ENCODE measurements at regions not wholly inside any gene's neighbourhood (a gene's known extent, or its start where the extent isn't known, plus 50 kb on each side); places are given as distances from the start of the nearest gene placed in this dataset.
"Not testable (repeated sequence)": the region's sequence is repeated elsewhere in the genome, so short reads cannot be mapped to it uniquely, and the experiment has no call there.

- Histone ChIP-seq H3K4me3 (ENCODE audit: low read depth, low read length, poor library complexity, severe bottlenecking) (no peak overlapping the region), H3K79me2 (ENCODE audit: insufficient read depth, low read length) (no peaks in the 10 kb centered on the region), H3K4me2 (ENCODE audit: low read length) (peak overlapping the region; percentile 24), H3K27me3 (ENCODE audit: insufficient read depth, low read length) (no peaks in the 10 kb centered on the region), H3K9ac (ENCODE audit: low read length) (no peak overlapping the region; the same call in 1 of the 2 replicates), H3K9me2 (ENCODE audit: low read depth, low read length) (no peaks in the 10 kb centered on the region), H4K20me1 (ENCODE audit: insufficient read depth, low read length) (no peaks in the 10 kb centered on the region), H3F3A (ENCODE audit: insufficient read depth, low read length) (no peaks in the 10 kb centered on the region), H3K36me3 (ENCODE audit: insufficient read depth, low read length) (no peaks in the 10 kb centered on the region), H3K4me1 (ENCODE audit: insufficient read depth, low read length, severe bottlenecking) (peaks cover 40% of the 10 kb centered on the region), H3K27ac (ENCODE audit: low read depth, low read length, poor library complexity, severe bottlenecking) (peak overlapping the region; percentile 65), H2AFZ (ENCODE audit: low read length) (peak overlapping the region; percentile 53), H3K9me3 (ENCODE audit: low read length) (no peaks in the 10 kb centered on the region)
- TF ChIP-seq, protein P1, sequence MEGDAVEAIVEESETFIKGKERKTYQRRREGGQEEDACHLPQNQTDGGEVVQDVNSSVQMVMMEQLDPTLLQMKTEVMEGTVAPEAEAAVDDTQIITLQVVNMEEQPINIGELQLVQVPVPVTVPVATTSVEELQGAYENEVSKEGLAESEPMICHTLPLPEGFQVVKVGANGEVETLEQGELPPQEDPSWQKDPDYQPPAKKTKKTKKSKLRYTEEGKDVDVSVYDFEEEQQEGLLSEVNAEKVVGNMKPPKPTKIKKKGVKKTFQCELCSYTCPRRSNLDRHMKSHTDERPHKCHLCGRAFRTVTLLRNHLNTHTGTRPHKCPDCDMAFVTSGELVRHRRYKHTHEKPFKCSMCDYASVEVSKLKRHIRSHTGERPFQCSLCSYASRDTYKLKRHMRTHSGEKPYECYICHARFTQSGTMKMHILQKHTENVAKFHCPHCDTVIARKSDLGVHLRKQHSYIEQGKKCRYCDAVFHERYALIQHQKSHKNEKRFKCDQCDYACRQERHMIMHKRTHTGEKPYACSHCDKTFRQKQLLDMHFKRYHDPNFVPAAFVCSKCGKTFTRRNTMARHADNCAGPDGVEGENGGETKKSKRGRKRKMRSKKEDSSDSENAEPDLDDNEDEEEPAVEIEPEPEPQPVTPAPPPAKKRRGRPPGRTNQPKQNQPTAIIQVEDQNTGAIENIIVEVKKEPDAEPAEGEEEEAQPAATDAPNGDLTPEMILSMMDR (IDR thresholded peaks at IDR 0.05; ENCODE audit: low read length), result peak; percentile 93
- TF ChIP-seq EZH2 (IDR thresholded peaks at IDR 0.05; ENCODE audit: borderline replicate concordance, low read length), result no peak
Observed at GRCh38 chr14:47917344-47917954, 242.0 kb upstream of the MDGA2 start.

GRCh38 chr14:47901141-47901540, 225.7 kb upstream of the MDGA2 start:
- not testable (repeated sequence) for H3K27ac ChIP-seq (ENCODE audit: low read depth, low read length, poor library complexity, severe bottlenecking); H3F3A ChIP-seq (ENCODE audit: insufficient read depth, low read length); H3K9ac ChIP-seq (ENCODE audit: low read length); H3K36me3 ChIP-seq (ENCODE audit: insufficient read depth, low read length); H3K4me2 ChIP-seq (ENCODE audit: low read length); H3K4me1 ChIP-seq (ENCODE audit: insufficient read depth, low read length, severe bottlenecking); H3K9me3 ChIP-seq (ENCODE audit: low read length); H3K79me2 ChIP-seq (ENCODE audit: insufficient read depth, low read length); H2AFZ ChIP-seq (ENCODE audit: low read length); H3K27me3 ChIP-seq (ENCODE audit: insufficient read depth, low read length); H4K20me1 ChIP-seq (ENCODE audit: insufficient read depth, low read length); H3K9me2 ChIP-seq (ENCODE audit: low read depth, low read length); H3K4me3 ChIP-seq (ENCODE audit: low read depth, low read length, poor library complexity, severe bottlenecking)

DNA sequence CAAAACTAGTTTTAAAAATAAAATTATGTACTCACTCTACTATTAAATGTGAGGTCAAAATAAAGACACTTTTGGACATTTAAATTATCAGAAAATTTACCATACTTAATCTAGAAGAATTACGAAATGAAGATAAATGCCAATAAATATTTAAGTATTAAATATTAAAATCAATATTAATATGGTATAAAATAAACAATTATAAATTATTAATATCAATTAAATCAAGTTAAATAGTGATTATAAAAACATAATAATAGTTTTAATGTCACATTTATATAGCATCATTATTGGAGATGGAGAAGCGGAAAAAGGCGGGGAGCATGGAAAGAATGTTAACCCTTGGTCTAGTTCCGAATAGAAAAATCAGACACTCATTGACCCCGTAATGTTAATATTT, 224.3 kb upstream of the MDGA2 start:
- Histone ChIP-seq H3K4me1 (ENCODE audit: insufficient read depth, low read length, severe bottlenecking) (no peaks in the 10 kb centered on the region), H3K9me2 (ENCODE audit: low read depth, low read length) (no peaks in the 10 kb centered on the region), H3F3A (ENCODE audit: insufficient read depth, low read length) (no peaks in the 10 kb centered on the region), H3K4me3 (ENCODE audit: low read depth, low read length, poor library complexity, severe bottlenecking) (no peak overlapping the region), H3K9ac (ENCODE audit: low read length) (no peak overlapping the region), H3K79me2 (ENCODE audit: insufficient read depth, low read length) (no peaks in the 10 kb centered on the region), H3K27ac (ENCODE audit: low read depth, low read length, poor library complexity, severe bottlenecking) (no peak overlapping the region), H3K4me2 (ENCODE audit: low read length) (no peak overlapping the region), H3K9me3 (ENCODE audit: low read length) (no peaks in the 10 kb centered on the region), H3K36me3 (ENCODE audit: insufficient read depth, low read length) (no peaks in the 10 kb centered on the region), H4K20me1 (ENCODE audit: insufficient read depth, low read length) (no peaks in the 10 kb centered on the region), H3K27me3 (ENCODE audit: insufficient read depth, low read length) (no peaks in the 10 kb centered on the region), H2AFZ (ENCODE audit: low read length) (no peak overlapping the region)
- TF ChIP-seq, protein P1 (IDR thresholded peaks at IDR 0.05; ENCODE audit: low read length), result no peak
- no peak for TF ChIP-seq EZH2 (IDR thresholded peaks at IDR 0.05; ENCODE audit: borderline replicate concordance, low read length)

DNA sequence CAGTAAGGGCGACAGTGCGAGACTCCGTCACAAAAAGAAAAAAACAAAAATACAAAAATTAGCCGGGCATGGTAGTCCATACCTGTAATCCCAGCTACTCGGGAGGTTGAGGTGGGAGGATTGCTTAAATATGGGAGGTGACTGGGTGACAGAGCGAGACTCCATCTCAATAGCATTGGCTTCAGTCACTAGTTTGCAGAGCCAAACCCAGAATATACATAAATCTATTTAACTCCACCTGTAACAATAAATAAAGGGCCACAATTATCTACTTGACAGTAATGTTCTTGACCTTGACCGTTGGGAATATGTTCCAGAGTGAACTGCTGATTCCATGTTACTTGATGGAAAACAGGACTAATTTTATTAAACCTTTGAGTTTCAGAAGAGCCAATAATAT, 198.9 kb upstream of the MDGA2 start:
- no peak overlapping the region for H2AFZ ChIP-seq (ENCODE audit: low read length)
- no peaks in the 10 kb centered on the region for H3K36me3 ChIP-seq (ENCODE audit: insufficient read depth, low read length)

More for the DNA sequence above, 198.9 kb upstream of the MDGA2 start:
- no peaks in the 10 kb centered on the region for H3K79me2 ChIP-seq (ENCODE audit: insufficient read depth, low read length)
- H3K4me2 ChIP-seq (ENCODE audit: low read length), result no peak overlapping the region
- TF ChIP-seq, protein P1 (IDR thresholded peaks at IDR 0.05; ENCODE audit: low read length), result no peak
- no peak for TF ChIP-seq EZH2 (IDR thresholded peaks at IDR 0.05; ENCODE audit: borderline replicate concordance, low read length)
- H3K27me3 ChIP-seq (ENCODE audit: insufficient read depth, low read length), result no peaks in the 10 kb centered on the region
- no peaks in the 10 kb centered on the region for H3K4me1 ChIP-seq (ENCODE audit: insufficient read depth, low read length, severe bottlenecking)
- H3K9me3 ChIP-seq (ENCODE audit: low read length), result no peaks in the 10 kb centered on the region
- no peaks in the 10 kb centered on the region for H4K20me1 ChIP-seq (ENCODE audit: insufficient read depth, low read length)
- H3K9me2 ChIP-seq (ENCODE audit: low read depth, low read length), result no peaks in the 10 kb centered on the region
- no peak overlapping the region for H3K9ac ChIP-seq (ENCODE audit: low read length)
- H3K4me3 ChIP-seq (ENCODE audit: low read depth, low read length, poor library complexity, severe bottlenecking), result no peak overlapping the region
- no peak overlapping the region for H3K27ac ChIP-seq (ENCODE audit: low read depth, low read length, poor library complexity, severe bottlenecking)
- no peaks in the 10 kb centered on the region for H3F3A ChIP-seq (ENCODE audit: insufficient read depth, low read length)
